Neural progenitor cell (in vitro differentiated cells): ENCODE measurements at regions not wholly inside any gene's neighbourhood (a gene's known extent, or its start where the extent isn't known, plus 50 kb on each side); places are given as distances from the start of the nearest gene placed in this dataset.

ENCODE experiments used
- EZH2 ChIP-seq: fragments of 200-600 bp; sonication (generic); IDR thresholded peaks from 2 replicates; pipeline ENCODE4 v1.6.1; 2017; ENCODE audit warnings: antibody characterized with exemption, mild to moderate bottlenecking, moderate library complexity
- EZH2phosphoT487 ChIP-seq: fragments of 200-600 bp; sonication (generic); IDR thresholded peaks from 2 replicates; pipeline ENCODE4 v1.6.1; 2017; ENCODE audit warnings: antibody characterized with exemption
- TF ChIP-seq, protein P1 (sequence below): fragments of 200-600 bp; sonication (generic); IDR thresholded peaks from 2 replicates; pipeline ENCODE4 v1.5.1; 2017; ENCODE audit warnings: antibody characterized with exemption, mild to moderate bottlenecking

DNA sequence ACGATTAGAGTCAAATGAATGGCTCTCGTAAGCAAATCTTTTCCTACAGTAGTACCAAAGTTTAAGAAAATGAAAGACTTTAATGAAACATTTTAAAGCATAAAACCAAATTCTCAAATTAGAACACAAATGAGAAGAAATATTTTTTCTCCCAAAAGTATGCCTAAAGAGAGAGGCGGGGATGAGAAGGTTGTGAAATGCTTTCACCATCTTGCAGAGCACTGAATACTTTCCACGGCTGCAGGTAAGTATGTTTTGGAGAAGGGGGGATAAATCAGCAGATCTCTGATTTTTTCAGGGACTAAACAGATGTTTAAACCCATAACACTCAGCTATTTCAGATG lies 277.1 kb downstream of the ADGB start:
- TF ChIP-seq, protein P1, sequence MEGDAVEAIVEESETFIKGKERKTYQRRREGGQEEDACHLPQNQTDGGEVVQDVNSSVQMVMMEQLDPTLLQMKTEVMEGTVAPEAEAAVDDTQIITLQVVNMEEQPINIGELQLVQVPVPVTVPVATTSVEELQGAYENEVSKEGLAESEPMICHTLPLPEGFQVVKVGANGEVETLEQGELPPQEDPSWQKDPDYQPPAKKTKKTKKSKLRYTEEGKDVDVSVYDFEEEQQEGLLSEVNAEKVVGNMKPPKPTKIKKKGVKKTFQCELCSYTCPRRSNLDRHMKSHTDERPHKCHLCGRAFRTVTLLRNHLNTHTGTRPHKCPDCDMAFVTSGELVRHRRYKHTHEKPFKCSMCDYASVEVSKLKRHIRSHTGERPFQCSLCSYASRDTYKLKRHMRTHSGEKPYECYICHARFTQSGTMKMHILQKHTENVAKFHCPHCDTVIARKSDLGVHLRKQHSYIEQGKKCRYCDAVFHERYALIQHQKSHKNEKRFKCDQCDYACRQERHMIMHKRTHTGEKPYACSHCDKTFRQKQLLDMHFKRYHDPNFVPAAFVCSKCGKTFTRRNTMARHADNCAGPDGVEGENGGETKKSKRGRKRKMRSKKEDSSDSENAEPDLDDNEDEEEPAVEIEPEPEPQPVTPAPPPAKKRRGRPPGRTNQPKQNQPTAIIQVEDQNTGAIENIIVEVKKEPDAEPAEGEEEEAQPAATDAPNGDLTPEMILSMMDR, result no peak
- TF ChIP-seq EZH2phosphoT487 (no peak), EZH2 (no peak)
